Activated naive CD4-positive, alpha-beta T cell treated with Interleukin-2 at 50 U/mL for 16 hours (primary cell): ENCODE measurements at regions not wholly inside any gene's neighbourhood (a gene's known extent, or its start where the extent isn't known, plus 50 kb on each side); places are given as distances from the start of the nearest gene placed in this dataset.
"Not testable (repeated sequence)": the region's sequence is repeated elsewhere in the genome, so short reads cannot be mapped to it uniquely, and the experiment has no call there.

Experiments
- DNase-seq: peaks from one replicate; pipeline ENCODE4 v3.0.0-alpha.2; 2020

DNA sequence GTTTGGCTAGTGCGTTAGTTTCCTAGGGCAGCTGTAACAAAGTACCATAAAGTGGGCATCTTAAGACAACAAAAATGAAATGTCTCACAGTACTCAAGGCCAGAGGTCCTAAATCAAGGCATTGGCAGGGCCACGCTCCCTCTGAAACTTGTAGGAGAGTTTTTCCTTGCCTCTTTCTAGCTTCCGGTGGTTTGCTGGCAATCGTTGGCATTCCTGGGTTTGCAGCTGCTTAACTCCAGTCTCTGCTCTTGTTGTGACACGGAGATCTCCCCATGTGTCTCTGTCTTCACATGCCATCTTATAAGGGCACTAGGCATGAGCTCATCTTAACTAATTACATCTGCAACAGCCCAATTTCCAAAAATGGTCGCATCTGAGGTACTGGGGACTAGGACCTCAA lies 362.0 kb upstream of the BOD1L1 start:
- DNase-seq, result no peak

DNA sequence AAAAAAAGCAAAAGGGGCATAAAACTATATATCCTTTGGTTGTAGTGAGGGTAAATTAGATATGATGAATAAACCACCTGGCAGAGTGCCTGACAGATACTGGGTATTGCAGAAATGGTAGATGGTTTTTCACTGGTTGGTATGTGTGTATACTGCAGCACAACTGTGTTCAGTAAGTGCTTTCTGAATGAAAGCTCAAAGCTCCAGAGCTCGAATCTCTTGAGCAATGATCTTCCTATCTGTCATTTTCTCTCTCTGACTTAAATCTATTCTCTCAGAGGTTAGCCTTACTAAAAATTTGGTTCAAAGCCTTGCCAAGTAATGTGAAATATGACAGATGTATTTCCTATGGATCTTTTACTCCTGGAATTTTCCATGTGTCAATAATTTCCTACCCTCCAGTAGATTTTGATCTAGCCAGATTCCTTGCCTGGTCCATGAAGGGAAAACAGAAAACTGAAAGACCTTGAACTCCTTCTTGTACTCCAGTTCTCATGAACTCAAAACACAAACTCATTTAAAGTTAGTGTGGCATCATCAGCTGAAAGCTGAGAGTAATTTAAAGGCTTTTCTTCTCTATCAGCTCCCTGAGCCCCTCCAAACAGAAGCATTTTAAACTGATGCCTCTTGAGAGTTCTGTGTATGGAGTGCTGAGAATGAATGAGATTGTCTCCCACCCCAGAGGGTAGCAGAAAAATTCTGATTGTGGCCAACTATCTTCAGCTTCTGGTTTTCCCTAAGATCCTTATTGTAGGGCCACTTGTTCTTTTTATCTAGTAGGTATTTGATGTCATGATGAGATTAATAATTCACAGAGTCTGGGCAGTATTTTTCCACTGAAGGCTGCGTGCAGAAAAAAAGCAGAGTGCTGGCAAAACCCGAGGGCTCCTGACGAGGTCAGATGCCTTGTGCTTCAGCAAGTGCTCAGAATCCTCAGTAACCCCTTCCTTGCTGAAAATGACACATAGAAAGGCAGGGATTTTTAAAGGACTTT lies 363.4 kb upstream of the BOD1L1 start:
- DNase-seq, result no peak

- DNase-seq, result no peak
These were observed 364.5 kb upstream of the BOD1L1 start for GRCh38 chr4:13992041-13992440.

- DNase-seq, result no peak
These were observed 365.5 kb upstream of the BOD1L1 start for GRCh38 chr4:13992975-13993520.

DNA sequence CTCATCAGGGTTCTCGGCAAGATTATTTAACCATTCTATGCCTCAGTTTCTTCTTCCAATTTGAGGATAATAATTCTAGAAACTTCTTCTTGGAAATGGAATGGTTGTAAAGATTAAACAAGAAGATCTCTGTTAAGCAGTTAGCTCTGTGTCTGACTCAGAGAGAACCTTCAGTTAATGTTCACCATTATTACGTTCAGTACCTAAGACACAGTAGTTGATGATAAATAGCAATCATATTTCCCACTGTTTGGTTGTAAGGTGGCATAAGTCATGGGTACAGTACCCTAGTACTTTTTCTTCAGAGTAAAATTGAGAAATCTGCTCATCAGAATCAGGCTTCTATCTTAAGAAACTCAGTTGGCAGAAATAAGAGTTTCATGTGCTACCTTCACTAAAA lies 366.5 kb upstream of the BOD1L1 start:
- DNase-seq, result no peak

DNA sequence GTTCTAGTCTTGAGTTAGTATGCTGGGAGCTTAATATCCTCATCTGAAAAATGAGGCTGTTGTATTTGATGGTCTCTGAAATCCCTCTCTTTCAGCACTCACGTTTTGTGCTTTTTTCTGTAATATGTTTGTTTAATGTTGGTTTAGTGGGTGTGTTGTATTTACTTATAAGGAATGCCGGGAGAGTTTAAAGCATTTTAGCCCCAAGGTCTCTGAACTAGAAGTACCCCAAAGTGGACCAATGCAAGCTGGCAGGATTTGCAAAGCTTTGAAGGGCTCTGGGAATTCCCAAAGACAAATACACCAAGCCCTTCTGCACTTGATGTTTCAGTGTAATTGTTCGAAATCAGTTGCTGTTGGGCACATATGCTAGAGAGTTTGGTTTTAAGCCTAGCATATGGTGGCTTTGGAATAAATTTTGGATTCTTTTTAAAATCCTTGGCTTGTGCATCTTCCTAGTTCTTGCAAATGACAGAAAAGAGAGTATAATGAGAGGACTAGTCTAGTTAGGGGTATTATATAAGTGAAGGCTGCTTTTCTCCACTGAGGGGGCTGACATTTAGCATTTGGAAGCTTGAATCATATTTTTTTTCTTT lies 371.4 kb upstream of the BOD1L1 start:
- no peak for DNase-seq

DNA sequence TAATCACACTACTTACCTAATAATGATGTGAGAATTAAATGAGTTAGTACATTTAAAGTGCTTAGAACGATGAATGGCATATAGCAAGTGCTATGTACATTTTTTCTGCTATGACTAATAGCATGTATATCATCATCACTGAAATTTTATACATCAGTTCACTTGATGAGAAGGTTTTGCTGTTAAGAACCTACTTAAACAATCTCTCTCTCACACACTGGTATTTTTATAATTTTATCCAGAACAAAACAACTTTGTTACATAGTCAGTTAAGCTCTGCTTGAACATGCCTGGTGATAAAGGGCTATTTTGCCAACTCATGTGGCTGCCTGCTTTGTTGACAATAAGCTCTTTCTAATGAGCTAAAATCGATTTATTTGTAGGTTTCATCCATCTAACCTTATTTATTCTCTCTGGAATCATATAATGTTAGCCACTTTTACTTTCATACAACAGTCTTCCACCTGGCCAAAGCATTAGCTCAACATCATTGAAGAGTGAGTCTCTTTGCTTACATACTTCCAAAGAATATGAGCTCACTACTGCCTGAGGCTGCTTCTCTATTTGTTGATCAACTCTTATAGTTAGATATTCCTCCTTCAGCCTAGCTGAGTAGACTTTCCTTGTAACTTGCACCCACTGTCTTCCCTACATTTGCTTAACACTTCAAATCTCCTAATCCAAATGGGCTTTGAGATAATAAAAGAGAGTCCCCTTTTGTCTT lies 372.7 kb upstream of the BOD1L1 start:
- no peak for DNase-seq

GRCh38 chr4:14002331-14002730 lies 374.8 kb upstream of the BOD1L1 start:
- DNase-seq, result not testable (repeated sequence)

- no peak for DNase-seq
These were observed 381.0 kb upstream of the BOD1L1 start for GRCh38 chr4:14008494-14008893.

DNA sequence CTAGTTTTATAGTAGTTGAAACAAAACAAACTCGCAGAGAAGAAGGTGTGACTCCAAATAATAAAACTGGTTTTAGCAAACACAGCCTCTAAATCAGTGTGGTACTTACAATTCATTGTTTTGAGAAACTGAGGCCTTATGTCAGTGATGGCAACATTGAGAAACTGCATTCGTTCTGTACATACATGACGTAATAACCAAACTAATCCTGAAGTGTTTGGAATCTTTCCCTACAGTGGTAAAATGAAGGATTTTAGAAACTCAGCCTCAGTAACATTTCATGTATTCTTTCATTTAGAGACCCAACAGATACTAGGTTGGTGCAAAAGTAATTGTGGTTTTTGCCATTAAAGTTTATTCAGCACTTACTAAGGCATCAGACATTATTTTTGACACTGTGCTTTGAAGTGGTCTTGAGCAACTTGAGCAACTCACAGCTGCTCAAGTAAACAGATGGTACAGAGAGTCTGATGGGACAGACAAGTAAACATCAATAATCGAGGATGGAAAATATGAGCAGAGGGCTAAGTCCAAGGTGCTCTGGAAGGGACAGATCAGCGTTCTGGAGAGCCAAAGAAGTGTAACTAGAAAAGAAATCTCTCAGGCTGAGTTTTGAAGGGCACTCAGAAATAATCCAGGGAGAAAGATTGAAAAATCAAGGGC lies 390.8 kb upstream of the BOD1L1 start:
- DNase-seq, result no peak

- no peak for DNase-seq
These were observed 394.9 kb upstream of the BOD1L1 start for GRCh38 chr4:14022456-14022855.

DNA sequence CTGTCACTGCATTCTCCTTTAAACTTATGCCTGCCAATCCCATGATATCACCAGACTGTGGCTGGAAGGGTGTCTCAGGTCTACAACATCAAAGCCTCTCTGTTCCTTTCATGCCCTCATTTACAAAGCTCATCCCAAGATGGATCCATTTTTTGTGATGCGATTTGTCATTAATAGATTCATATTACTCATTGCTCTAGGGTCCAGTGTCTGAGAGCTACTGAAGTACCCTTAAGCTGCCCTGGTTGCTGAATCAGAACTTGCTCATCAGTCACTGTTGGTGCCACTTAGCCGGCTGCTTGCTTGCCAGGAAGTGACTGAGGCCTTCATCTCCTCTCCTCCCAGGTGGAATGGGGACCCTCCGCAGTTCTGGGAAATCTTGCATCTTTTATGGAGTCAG lies 395.5 kb upstream of the BOD1L1 start:
- no peak for DNase-seq

- no peak for DNase-seq
These were observed 396.4 kb upstream of the BOD1L1 start for GRCh38 chr4:14023896-14024295.

DNA sequence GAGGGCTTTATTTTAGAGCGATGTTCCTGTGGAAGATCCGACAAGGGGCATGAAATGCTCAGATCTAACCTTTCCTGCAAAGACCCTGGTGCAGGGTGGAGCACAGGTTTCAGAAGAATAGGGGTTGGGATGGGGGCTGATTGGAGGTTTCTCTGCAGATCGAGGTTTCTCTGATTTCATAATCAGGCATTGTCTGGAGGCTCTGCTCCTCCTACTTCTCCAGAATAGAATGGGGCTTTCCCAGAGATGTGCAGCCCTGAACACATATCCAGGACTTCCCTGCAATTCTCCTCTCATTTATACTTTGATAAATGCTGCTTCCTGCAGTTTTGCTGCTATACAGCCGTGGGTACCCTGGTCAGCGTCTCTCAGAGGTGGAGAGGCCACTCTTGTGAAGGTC lies 397.6 kb upstream of the BOD1L1 start:
- no peak for DNase-seq

- DNase-seq, result no peak
These were observed 398.4 kb upstream of the BOD1L1 start for GRCh38 chr4:14025891-14026290.

- no peak for DNase-seq
These were observed 401.3 kb upstream of the BOD1L1 start for GRCh38 chr4:14028862-14029261.

DNA sequence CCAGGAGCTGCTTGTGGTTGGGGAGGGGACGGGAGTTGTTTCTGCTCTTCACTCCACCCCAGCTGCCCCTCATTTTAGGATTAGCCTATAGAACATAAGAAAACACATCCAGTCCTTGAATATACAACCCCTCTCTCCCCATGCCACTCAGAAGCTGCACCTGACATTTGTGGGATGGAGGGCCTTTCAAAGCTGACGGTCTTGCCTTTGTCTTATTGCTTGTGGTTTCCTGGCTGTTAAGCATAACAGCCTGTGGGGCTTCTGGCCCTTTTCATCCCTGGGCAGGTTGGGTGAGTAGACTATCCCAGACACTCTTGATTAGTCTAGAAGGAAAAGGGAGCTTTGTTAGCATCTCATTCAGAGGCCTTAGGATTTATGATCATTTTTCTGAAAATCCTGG lies 407.6 kb upstream of the BOD1L1 start:
- DNase-seq, result no peak

DNA sequence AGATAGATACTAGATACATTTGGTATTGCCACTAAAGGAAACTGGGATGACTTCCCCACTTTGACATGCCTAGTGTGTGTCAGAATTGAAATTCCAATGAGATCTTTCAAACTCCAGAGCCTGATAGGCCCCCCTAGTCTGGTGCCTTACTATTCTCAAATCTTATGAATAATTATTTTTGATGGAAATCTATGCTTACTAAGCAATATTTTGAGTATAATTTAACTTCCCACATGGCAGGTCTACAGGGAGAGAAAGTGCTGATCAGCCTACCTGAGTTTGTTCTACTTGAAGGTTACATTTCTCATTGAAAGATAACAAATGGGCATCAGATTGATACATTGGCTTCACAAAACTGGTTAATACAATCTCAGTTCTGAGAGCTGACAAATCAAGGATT lies 415.7 kb upstream of the BOD1L1 start:
- no peak for DNase-seq

DNA sequence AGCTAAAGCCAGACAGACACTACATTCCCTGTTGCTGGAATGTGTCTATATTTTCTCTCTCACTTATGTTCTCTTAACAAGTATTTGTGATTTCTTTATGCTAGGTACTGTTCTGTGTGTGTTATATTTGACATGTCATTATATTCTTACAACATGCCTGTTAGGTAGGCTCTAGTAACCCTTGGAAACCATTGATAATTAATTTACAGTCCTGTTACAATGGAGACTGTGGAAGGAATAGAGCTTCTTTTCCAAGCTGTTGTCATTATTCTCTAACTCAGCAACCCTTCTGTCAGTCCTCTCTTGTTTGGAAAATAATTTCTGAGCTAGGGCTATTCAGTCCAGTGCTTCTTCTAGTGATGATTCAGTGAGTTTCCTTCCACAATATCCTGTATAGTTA lies 419.1 kb upstream of the BOD1L1 start:
- DNase-seq, result no peak

- DNase-seq, result no peak
These were observed 420.3 kb upstream of the BOD1L1 start for GRCh38 chr4:14047840-14048239.

- no peak for DNase-seq
These were observed 422.4 kb upstream of the BOD1L1 start for GRCh38 chr4:14049946-14050345.

DNA sequence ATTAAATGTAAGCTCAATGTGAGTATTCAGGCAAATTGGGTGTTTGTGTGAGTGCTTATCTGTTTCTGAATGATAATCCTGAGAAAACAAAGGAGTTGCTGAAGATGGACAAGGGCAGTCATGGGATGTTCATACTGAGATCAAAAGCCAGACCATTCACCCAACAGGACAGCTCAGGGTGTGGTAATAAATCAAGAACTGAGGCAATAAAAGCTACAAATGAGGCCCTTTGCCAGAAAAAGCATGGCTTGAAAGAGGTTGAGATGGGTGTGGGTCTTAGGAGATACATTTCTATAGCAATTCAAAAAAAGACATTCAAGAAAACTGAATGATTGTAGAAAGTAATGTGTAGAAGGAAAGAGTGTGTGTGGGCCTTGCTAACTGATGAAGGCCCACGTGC lies 425.8 kb upstream of the BOD1L1 start:
- no peak for DNase-seq

DNA sequence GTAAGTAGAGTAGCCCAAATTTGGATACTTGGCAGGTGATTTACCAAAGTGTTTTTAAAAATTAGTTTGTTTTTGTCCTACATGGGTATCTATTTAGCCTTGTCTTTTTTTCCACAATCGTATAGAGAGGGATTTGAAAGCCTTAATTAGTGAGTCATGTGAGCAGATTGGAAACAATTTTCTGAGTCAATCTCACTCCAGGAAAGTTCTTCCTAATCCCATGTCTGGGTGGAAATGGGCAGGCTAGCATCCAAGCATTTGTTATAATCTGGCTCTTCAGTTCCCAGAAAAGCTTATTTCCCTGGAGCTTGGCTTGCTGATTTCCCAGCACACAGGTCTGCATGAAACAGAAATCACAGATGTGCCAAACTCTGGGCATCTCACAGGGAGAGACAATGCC lies 426.9 kb upstream of the BOD1L1 start:
- DNase-seq, result no peak
